NCI-H1105 treated with DMSO at 0.1 percent for 48 hours (cell line): ENCODE measurements at regions not wholly inside any gene's neighbourhood (a gene's known extent, or its start where the extent isn't known, plus 50 kb on each side); places are given as distances from the start of the nearest gene placed in this dataset.
"Not testable (repeated sequence)": the region's sequence is repeated elsewhere in the genome, so short reads cannot be mapped to it uniquely, and the experiment has no call there.

ENCODE experiments used
- DNase-seq: peaks from one replicate; lab custom pipeline; 2025; lab: John Stamatoyannopoulos, UW

- peak; percentile 50 for DNase-seq
These were observed 808.4 kb upstream of the EPHA7 start for GRCh38 chr6:94227741-94228140.

GRCh38 chr6:94217836-94218235 is 798.5 kb upstream of the EPHA7 start:
- no peak for DNase-seq

GRCh38 chr6:94215552-94215951 is 796.2 kb upstream of the EPHA7 start:
- DNase-seq = no peak

GRCh38 chr6:94213226-94213625 is 793.9 kb upstream of the EPHA7 start:
- DNase-seq = no peak

GRCh38 chr6:94196891-94197290 is 777.5 kb upstream of the EPHA7 start:
- DNase-seq = no peak

- DNase-seq = no peak
These were observed 770.7 kb upstream of the EPHA7 start for GRCh38 chr6:94190030-94190429.

GRCh38 chr6:94184666-94185464 is 765.5 kb upstream of the EPHA7 start:
- no peak for DNase-seq

- DNase-seq = no peak
These were observed 758.1 kb upstream of the EPHA7 start for GRCh38 chr6:94177429-94177828.

GRCh38 chr6:94175465-94175864 is 756.1 kb upstream of the EPHA7 start:
- peak; percentile 55 for DNase-seq

GRCh38 chr6:94163877-94164276 is 744.5 kb upstream of the EPHA7 start:
- DNase-seq = no peak

GRCh38 chr6:94150886-94151285 is 731.5 kb upstream of the EPHA7 start:
- DNase-seq = no peak

- no peak for DNase-seq
These were observed 725.4 kb upstream of the EPHA7 start for GRCh38 chr6:94144807-94145206.

- DNase-seq = not testable (repeated sequence)
These were observed 717.8 kb upstream of the EPHA7 start for GRCh38 chr6:94137178-94137577.

GRCh38 chr6:94133106-94133505 is 713.7 kb upstream of the EPHA7 start:
- DNase-seq = no peak

- no peak for DNase-seq
These were observed 711.9 kb upstream of the EPHA7 start for GRCh38 chr6:94131271-94131670.

- no peak for DNase-seq
These were observed 711.1 kb upstream of the EPHA7 start for GRCh38 chr6:94130478-94130877.

- no peak for DNase-seq
These were observed 710.6 kb upstream of the EPHA7 start for GRCh38 chr6:94129926-94130325.

GRCh38 chr6:94127716-94128115 is 708.4 kb upstream of the EPHA7 start:
- no peak for DNase-seq

- DNase-seq = no peak
These were observed 705.0 kb upstream of the EPHA7 start for GRCh38 chr6:94124333-94124732.

GRCh38 chr6:94121094-94121493 is 701.7 kb upstream of the EPHA7 start:
- no peak for DNase-seq

- no peak for DNase-seq
These were observed 679.7 kb upstream of the EPHA7 start for GRCh38 chr6:94099072-94099471.

- no peak for DNase-seq
These were observed 676.6 kb upstream of the EPHA7 start for GRCh38 chr6:94095961-94096360.

- no peak for DNase-seq
These were observed 670.6 kb upstream of the EPHA7 start for GRCh38 chr6:94089941-94090340.

- DNase-seq = no peak
These were observed 669.5 kb upstream of the EPHA7 start for GRCh38 chr6:94088870-94089269.
